DOHH2 (cell line): ENCODE measurements at regions not wholly inside any gene's neighbourhood (a gene's known extent, or its start where the extent isn't known, plus 50 kb on each side); places are given as distances from the start of the nearest gene placed in this dataset.

Source experiments
- CTCF ChIP-seq: fragments of 200-600 bp; sonication (generic); IDR thresholded peaks from one replicate; pipeline ENCODE4 v1.5.1; 2014; ENCODE audit warnings: antibody characterized with exemption, mild to moderate bottlenecking, low read depth, low read length; ENCODE audit not compliant: poor library complexity, severe bottlenecking
- EZH2phosphoT487 ChIP-seq: fragments of 200-600 bp; sonication (generic); IDR thresholded peaks from 2 replicates; pipeline ENCODE4 v1.6.1; 2017; ENCODE audit warnings: borderline replicate concordance, mild to moderate bottlenecking, antibody characterized with exemption, low read length, moderate library complexity, mixed read lengths

- TF ChIP-seq CTCF: no peak
- no peak for TF ChIP-seq EZH2phosphoT487
Observed at GRCh38 chr13:94825507-94825906, 113.2 kb upstream of the SOX21 start.
